ENCODE measurements at regions not wholly inside any gene's neighbourhood (a gene's known extent, or its start where the extent isn't known, plus 50 kb on each side); places are given as distances from the start of the nearest gene placed in this dataset.
"Not testable (repeated sequence)": the region's sequence is repeated elsewhere in the genome, so short reads cannot be mapped to it uniquely, and the experiment has no call there.

DNA sequence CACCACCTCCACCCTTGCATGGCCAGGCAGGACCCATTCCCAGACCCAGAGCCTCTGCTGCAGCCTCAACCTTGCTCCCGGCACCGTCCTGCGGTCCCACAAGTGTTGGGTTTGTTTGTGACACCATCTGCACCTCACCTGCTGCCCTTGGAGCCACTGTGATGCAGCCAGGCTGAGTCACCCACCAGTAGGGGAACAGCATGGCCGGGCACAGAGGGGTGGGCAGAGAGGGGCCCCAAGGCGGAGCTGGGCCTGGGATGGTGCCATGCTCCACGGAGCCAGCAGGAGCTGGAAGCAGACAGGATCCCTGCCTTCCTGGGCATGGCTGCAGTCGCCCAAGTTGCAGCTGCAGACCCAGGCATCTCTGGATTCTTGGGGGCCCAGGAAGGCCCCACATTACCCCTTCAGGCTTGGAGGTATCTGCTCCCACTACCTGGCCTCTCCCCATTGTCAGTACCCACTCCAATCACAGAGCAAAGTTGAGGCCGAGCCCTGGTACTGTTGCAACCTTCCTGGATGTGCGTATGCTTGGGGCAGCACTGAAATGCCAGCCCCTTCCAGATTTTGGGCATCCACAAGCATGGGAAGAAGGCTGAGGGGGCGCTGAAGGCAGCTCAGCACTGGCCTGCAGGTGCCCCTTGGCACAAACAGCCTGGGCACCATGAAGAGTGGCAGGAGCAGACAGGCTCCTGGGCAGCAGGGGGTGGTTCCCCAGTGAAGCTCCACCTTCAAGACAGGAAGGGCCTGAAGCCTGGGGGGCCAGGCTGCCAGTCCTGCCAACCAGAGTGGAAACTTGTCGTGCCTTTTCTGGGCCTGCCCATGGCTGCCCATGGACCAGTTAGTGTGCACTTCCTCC, 172.8 kb downstream of the MATN1 start:
- DNase-seq (ENCODE audit: low spot score in 2 of 2) = no peak
- Histone ChIP-seq H3K9me3 (peaks cover 0 to 7% of the 10 kb centered on the region in 2 donors), H3K4me1 (no peaks in the 10 kb centered on the region), H3K36me3 (no peaks in the 10 kb centered on the region), H3K4me3 (no peak overlapping the region), H3K27ac (no peak overlapping the region), H3K27me3 (no peaks in the 10 kb centered on the region)
- intact Hi-C loops (cut with DNase I; ENCODE audit: low total_unique reads) = no loop called here
- TF ChIP-seq, protein P1, sequence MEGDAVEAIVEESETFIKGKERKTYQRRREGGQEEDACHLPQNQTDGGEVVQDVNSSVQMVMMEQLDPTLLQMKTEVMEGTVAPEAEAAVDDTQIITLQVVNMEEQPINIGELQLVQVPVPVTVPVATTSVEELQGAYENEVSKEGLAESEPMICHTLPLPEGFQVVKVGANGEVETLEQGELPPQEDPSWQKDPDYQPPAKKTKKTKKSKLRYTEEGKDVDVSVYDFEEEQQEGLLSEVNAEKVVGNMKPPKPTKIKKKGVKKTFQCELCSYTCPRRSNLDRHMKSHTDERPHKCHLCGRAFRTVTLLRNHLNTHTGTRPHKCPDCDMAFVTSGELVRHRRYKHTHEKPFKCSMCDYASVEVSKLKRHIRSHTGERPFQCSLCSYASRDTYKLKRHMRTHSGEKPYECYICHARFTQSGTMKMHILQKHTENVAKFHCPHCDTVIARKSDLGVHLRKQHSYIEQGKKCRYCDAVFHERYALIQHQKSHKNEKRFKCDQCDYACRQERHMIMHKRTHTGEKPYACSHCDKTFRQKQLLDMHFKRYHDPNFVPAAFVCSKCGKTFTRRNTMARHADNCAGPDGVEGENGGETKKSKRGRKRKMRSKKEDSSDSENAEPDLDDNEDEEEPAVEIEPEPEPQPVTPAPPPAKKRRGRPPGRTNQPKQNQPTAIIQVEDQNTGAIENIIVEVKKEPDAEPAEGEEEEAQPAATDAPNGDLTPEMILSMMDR (IDR thresholded peaks at IDR 0.05) = no peak
- TF ChIP-seq POLR2A (IDR thresholded peaks at IDR 0.05) = no peak
- TF ChIP-seq POLR2AphosphoS5 (IDR thresholded peaks at IDR 0.05) = no peak

GRCh38 chr1:30549872-30550271, 173.5 kb downstream of the MATN1 start:
- not testable (repeated sequence) for H3K9me3 ChIP-seq; H3K4me3 ChIP-seq; H3K27ac ChIP-seq; H3K36me3 ChIP-seq; DNase-seq (ENCODE audit: low spot score in 2 of 2); H3K4me1 ChIP-seq; H3K27me3 ChIP-seq
- intact Hi-C loops (cut with DNase I; ENCODE audit: low total_unique reads) = loop anchor here (2.0 kb wide), 1 partner anchor 33 kb away; no protein-coding TSS in a partner anchor

DNA sequence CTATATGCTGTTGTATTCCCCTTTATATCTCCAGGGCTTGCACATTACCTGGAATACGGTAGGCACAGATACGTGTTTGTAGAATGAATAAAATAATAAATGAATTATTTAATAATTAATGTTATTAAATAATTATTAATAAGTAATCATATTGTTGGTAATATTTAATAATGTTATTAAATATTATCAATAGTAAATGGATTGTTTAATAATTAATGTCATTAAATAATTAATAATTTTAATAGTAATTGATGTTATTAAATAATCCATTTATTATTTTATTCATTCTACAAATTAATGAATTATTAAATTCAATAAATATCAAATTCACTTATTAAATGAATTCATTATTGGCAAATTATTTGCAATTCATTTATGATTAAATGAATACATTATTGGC, 175.1 kb downstream of the MATN1 start:
- no peaks in the 10 kb centered on the region for H3K36me3 ChIP-seq

GRCh38 chr1:30547326-30547725, 176.1 kb downstream of the MATN1 start:
- intact Hi-C loops (cut with DNase I; ENCODE audit: low total_unique reads); H3K4me3 ChIP-seq; H3K36me3 ChIP-seq: not testable (repeated sequence)

More for the DNA sequence above, 175.1 kb downstream of the MATN1 start:
- no peak for TF ChIP-seq POLR2AphosphoS5 (IDR thresholded peaks at IDR 0.05)
- TF ChIP-seq, protein P1 (IDR thresholded peaks at IDR 0.05) = no peak
- no peak for TF ChIP-seq POLR2A (IDR thresholded peaks at IDR 0.05)
- Histone ChIP-seq H3K4me3 (no peak overlapping the region), H3K4me1 (no peaks in the 10 kb centered on the region), H3K27me3 (no peaks in the 10 kb centered on the region), H3K27ac (no peak overlapping the region), H3K9me3 (peaks cover 0 to 7% of the 10 kb centered on the region in 2 donors)
- intact Hi-C loops (cut with DNase I; ENCODE audit: low total_unique reads) = loop anchor here (2.0 kb wide), 1 partner anchor 31 kb away; no protein-coding TSS in a partner anchor
- no peak for DNase-seq (ENCODE audit: low spot score in 2 of 2)

GRCh38 chr1:30545365-30545764, 178.0 kb downstream of the MATN1 start:
- no peaks in the 10 kb centered on the region for H3K4me1 ChIP-seq
- H3K36me3 ChIP-seq = no peaks in the 10 kb centered on the region
- DNase-seq (ENCODE audit: low spot score in 2 of 2) = no peak
- H3K27me3 ChIP-seq = no peaks in the 10 kb centered on the region
- TF ChIP-seq, protein P1 (IDR thresholded peaks at IDR 0.05) = no peak
- intact Hi-C loops (cut with DNase I; ENCODE audit: low total_unique reads) = no loop called here
- peaks cover 0 to under 1% of the 10 kb centered on the region in 2 donors for H3K9me3 ChIP-seq
- H3K4me3 ChIP-seq = no peak overlapping the region
- no peak overlapping the region for H3K27ac ChIP-seq

More at GRCh38 chr1:30547326-30547725, 176.1 kb downstream of the MATN1 start:
- not testable (repeated sequence) for H3K27me3 ChIP-seq; H3K9me3 ChIP-seq; H3K27ac ChIP-seq; DNase-seq (ENCODE audit: low spot score in 2 of 2); H3K4me1 ChIP-seq

GRCh38 chr1:30541721-30542485, 181.5 kb downstream of the MATN1 start:
- H3K27me3 ChIP-seq = no peaks in the 10 kb centered on the region
- H3K4me1 ChIP-seq = no peaks in the 10 kb centered on the region
- DNase-seq (ENCODE audit: low spot score in 2 of 2) = no peak
- TF ChIP-seq POLR2AphosphoS5 (IDR thresholded peaks at IDR 0.05) (no peak), POLR2A (IDR thresholded peaks at IDR 0.05) (no peak)
- TF ChIP-seq, protein P1 (IDR thresholded peaks at IDR 0.05) = no peak
- H3K9me3 ChIP-seq = no peaks in the 10 kb centered on the region
- no peak overlapping the region for H3K27ac ChIP-seq
- intact Hi-C loops (cut with DNase I; ENCODE audit: low total_unique reads) = no loop called here
- H3K4me3 ChIP-seq = no peak overlapping the region
- no peaks in the 10 kb centered on the region for H3K36me3 ChIP-seq
